Hematopoietic multipotent progenitor cell treated with erythropoietin and hydrocortisone succinate and interleukin-3 and kit ligand, for 4 days (in vitro differentiated cells): ENCODE measurements at regions not wholly inside any gene's neighbourhood (a gene's known extent, or its start where the extent isn't known, plus 50 kb on each side); places are given as distances from the start of the nearest gene placed in this dataset.
A peak's percentile ranks its signal among the peaks of the same experiment; 100 is the strongest.
"Not testable (repeated sequence)": the region's sequence is repeated elsewhere in the genome, so short reads cannot be mapped to it uniquely, and the experiment has no call there.

Experiments used
- DNase-seq: peaks from one replicate; pipeline ENCODE4 v3.0.0-alpha.2; 2015

DNA sequence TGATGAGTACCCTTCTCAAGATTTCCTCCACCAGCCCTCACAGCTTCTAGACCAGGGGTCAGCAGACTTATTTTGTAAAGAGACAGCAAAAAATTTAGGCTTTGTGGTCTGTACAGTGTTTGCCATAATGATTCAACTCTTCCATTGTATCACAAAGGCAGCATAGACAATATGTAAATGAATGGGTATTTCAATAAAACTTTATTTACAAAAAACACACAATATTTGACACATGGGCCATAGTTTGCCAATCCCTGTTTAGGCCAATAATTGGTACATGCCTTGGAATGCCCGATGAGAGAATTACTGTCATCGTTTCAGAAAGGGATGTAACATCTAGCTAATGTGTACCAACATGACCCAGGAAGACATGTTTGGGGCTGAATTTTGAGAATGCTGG lies 178.9 kb upstream of the GALNT2 start:
- DNase-seq, result no peak

DNA sequence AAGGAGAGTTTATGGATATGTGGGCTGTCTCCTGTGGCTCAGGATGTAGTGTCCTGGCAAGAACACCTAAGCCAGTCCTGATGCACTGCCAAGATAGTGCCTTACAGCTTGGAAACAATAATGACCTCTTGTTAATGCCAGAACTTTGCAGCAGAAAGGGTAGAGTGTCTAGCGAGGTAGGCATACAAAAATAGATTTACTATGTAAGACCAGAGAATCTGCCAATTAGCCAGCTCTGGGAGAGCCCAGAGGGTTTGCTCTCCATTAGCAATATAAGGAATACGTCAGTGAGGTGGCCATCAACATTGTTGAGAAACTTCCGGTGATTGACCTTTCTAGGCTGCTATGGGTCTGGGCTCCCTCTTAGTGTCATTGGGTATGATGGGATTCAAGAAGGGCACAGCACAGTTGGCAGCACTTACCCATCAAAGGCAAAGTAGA lies 178.5 kb upstream of the GALNT2 start:
- no peak for DNase-seq

DNA sequence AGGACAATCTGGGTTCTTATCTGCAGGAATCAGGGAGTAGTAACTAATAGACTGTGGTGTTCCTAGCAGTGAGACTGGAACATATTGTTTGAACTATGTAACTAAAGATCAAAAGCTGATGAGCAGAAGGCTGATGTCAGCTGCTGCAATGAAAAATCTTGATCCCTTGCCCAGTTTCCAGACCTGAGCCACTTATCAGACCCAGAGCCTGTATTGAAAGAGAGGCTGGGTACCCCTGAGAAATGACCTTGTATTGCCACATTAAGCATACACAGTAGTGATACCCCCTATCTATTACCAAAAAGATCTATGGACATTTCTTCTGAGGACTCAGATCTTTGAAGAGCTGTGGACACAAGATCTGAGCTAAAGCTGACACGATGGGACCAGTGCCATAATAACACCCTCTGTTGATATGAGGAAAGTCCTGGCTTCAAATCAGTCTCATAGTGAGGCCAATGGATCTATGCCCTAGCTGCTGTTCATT lies 178.0 kb upstream of the GALNT2 start:
- no peak for DNase-seq

DNA sequence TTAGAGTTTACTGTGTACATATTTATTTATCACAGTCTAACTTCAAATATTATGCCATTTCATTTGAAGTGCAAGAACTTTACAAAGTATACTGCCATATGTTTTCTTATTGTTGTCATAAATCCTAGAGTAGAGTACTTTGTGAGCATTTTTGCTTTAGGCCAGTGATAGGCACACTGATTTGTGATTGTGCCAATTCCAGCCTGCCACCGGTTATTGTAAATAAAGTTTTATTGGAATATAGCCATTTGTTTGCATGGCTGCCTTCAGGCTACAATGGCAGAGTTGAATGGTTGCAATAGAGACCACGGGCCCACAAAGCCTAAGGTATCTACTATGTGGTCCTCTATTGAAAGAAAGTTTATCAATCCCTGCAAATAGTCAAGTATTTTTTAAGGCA lies 175.8 kb upstream of the GALNT2 start:
- DNase-seq, result no peak

DNA sequence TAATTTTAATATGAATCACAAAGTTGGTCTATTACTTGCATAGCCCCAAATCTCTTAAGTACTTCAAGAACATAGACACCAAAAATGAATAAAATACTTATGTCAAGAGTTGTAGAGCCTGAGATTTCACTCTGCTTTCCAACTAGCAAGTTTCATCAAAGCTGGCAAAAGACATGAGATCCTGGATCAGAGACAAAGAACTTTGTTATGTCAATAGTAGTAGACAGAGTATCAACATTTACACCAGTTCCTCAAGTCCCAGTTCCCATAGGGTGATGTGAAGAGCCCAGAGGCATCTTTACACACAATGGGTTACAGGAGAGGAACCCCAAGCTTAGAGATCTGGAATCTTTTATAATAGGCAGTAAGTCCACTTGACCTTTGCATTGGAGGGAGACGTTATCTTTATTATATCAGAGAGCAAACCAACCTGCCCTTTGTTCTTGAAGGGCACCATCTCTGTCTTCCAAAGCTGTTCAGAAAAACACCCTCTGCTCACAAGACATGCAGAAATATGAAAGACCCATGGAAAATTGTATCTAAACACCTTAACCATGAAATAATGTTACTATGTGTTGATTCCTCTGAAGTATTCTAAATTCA lies 174.4 kb upstream of the GALNT2 start:
- no peak for DNase-seq

DNA sequence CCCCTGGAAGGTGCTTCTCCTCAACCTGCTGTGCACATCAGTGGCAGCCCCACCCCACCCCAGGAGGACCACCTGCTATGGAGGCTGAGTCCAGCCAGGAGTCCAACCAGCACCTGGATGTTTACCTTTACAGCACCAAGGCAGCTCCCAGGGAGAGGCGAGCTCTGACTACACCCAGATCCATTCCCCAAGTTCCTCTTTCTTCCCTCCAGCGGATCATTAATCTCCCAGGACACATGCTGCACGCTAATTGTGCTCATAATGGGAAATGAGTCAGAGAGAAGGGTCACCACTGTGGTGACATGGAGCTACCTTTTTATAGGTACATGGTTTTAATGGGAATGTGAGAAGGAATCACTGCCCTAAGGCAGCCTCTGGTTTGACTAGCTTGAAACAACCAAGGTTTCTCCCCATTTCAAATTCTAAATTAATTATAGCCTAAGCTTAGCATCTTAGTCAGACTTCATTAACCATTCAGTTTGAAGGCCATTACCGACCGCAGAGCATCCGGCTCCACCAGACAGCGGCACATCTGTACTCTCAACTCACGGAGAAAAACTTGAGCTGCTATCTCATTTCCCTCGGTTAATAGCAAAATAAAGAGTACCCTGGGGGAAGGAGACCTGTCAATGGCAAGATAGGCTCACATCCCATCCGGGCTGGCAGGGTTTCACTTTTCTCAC lies 173.1 kb upstream of the GALNT2 start:
- DNase-seq, result peak; percentile 30

DNA sequence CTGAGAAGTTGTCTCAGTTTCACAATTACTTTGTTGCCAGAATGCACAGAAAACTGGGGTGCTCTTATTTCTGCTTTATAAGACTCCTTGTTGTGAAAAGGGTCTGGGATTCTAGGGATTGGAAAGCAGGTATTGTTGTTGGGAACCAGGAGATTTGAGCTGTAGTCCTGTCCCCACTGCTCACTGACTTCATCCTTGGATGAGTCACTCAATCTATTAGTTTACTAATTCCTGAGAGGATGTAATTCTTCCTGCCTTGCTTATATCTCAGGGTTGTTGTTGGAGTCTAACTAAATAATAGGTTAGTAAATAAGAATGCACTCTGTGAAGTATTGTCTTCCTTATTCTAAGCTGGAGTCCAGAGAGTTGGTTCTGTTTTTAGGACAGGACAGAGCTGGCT lies 172.5 kb upstream of the GALNT2 start:
- DNase-seq, result no peak

DNA sequence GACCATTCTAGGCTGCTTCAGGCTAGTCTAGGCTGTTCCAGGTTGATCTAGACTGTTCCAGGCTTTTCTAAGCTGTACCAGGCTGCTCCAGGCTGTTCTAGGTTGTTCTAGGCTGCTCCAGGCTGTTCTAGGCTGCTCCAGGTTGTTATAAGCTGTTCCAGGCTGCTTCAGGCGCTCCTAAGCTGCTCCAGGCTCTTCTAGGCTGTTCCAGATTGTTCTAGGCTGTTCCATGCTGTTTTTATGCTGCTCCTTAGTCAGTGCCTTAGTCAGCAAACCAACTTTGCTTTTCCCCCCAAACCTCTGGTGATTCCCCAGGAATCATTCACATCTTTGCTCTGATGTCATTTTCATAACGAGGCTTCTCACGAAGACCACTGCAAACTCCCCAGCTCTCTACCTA lies 171.4 kb upstream of the GALNT2 start:
- DNase-seq, result no peak

DNA sequence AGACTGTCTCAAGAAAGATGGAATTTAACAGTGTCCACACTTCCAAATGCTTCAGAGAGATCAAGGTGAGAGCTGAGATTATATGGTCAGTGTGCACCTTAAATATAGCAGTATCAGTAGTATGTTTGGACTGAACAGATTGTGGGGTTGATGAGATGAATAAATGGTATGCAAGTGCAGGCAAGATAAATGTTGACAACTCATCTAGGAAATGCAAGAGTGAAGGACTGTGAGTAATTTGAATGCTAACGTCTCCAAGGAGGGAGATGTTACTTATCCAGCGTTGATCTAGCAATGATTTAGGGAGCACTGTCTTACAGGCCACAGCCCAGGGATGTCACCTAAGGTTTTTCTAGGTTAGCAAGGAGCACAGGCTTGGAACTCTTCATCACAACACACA lies 170.7 kb upstream of the GALNT2 start:
- DNase-seq, result no peak

DNA sequence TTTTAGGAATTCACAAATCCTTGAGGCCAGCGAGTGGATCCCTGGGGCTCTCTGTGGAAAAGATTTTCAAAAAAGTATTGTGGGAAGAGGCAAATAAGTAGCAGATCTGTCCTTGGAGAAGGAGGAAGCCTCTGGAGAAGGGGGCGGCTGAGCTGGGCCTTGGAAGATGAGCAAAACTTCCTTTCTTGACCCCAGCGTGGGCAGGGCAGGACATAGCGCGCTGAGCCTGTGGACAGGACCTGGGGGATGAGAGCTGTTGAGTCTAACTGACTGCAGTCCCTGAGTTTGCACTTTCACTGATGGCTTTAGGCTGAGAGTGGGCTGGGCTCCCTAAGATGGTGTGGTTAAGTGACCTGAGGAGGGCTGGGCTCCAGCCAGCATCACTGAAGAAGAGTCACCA lies 170.2 kb upstream of the GALNT2 start:
- DNase-seq, result no peak

DNA sequence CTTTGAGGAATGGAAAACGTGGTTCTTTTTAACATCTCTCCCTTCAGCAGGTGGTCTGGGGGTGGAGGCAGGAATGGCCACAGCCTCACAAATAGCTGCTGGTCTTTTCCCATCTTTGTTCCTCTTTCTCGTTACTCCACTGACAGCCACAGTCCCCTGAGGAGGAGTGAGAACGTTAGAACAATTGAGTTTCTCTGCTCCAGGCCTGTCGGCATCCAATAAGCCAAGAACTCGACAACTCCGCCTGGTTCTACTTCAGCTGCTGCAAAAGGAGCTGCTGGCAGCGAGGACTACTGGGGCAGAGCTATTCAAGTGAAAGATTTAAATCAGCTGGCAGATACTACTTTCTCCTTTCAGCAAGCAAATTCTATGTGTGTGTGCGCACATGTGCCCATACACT lies 169.5 kb upstream of the GALNT2 start:
- no peak for DNase-seq

DNA sequence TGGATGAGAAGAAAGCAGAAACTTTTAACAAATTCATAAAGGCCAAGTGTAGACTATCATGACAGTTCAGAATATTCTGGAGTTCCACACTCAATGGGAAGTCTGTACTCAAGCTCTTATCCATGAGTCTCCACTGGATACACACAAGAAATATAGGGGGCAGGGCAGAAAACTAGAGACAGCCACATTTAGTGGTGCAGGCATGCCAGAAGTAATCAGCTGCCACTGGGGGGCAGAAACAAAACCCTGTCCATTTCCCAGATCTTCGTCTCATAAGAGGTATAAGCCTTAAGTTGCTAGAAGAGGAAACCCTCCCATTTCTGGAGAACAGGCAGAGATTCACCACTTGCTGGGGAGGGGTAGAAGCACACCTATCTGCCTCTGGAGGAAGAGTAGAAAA lies 166.8 kb upstream of the GALNT2 start:
- DNase-seq, result peak; percentile 18

DNA sequence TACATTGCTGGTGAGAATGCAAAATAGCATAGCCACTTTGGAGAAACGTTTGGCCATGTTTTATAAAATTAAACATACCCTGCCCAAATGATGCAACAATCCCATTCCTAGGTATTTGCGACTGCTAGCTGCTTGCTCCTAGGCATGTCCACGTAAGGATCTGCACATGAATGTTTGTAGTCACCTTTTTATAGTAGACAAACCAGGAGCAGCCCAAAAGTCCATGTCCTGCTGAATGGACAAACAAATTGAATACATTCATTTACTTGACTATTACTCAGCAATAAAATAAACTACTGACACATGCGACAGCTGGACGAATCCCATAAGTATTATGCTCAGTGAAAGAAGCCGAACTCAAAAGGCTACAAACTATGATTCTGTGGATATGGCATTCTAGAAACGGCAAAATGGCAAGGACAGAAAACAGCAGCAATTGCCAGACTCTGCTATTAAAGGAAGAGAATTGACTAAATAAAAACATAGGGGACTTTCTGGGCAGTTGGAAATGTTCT lies 161.9 kb upstream of the GALNT2 start:
- no peak for DNase-seq

DNA sequence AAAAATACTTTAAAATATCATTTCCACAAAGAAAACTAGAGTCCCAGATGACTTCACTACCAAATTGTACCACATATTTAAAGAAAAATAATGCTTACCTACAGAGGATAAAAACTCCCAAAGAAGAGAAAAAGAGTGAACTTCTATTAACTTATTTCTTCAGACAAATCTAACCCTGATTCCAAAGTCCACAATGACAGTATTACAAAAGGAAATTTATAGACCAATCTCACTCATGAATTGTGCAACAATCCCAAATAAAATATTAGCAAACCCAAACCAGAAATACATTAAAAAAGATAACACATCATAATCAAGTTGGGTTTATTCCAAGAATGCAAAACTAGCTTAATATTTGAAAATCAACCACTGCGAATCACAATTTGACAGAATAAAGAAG lies 161.4 kb upstream of the GALNT2 start:
- DNase-seq, result no peak

DNA sequence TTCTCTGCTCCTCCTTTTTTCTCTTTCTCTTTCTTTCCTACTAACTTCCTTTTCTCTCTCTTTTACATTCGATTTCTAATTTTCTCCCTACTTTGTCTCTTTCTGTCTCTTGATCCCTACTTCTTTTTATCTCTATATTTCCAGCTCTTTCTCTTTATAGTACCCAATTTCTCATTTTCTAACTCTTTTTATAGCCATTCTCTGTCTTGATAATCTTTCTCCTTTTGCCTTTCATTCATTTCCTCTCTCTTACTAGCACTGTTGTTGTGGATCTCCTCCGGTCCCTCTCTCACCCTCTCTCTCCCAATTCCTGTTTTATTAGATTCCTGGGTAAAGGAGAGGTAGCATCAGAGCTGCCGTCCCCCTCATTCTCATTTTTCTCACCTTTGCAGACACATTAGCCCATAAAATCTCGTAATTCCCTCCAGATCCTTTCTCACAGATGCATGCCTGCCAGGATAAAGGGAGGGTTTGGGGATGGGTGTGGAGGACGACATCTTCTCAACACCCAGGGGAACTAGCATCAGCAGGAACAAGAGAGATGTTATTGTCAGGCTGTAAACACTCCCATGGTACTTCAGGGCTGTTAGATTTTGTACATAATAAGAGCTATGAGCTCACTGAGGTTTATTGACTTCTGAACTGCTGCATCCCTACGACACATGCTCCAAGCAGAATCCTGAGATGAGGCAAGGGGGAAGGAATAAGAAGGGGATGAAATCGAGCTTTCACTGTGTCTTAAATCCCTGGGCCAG lies 159.0 kb upstream of the GALNT2 start:
- DNase-seq, result no peak

DNA sequence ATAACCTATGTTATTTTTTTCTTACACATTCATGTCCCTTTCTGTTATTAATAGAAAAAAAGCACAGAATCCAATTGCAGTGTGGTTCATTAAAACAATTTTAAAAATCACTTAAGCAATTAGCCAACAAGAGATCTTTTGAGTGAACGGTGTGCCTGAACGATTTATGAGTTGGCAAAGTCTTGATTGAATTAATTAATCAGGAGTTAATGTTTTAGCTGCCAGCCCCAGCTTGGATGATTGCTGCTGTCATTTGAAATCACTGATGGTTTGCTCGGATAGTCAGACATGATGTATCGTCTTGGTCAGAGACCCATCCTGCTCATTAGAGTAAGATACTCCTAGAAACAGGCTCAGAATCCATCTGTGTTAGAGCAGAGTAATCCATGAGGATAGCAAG lies 158.3 kb upstream of the GALNT2 start:
- DNase-seq, result no peak

DNA sequence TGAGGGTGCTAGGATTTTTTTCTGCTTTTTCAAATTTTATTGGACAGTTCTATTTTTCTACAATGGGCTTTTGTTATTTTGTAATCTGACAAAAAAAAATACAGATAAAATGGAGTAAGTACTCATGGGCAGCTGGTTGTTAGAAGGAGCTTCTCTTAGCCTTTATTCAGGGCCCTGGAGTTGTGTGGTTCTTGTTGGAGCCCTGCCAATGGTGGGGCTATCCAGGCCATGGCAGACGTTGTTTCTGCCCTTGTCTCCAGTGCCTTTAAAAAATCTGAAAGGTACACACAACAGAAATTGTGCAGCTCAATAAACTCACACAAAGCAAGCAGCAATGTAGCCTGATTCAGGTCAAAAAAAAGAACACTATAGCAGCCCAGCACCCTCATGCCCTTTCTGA lies 153.5 kb upstream of the GALNT2 start:
- peak; percentile 34 for DNase-seq

DNA sequence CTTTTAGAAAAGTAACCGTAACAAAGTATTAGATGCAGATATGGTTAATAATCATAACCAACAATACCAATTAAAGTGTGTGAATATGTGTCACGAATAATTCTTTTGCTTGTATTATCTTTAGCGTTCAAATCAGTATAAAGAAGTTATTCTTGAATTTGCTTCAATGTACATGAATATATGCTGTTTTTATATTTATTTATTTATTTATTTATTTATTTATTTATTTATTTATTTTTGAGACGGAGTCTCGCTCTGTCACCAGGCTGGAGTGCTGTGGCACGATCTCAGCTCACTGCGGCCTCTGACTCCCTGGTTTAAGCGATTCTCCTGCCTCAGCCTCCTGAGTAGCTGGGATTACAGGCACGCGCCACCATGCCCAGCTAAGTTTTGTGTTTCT lies 147.6 kb upstream of the GALNT2 start:
- DNase-seq, result not testable (repeated sequence)

DNA sequence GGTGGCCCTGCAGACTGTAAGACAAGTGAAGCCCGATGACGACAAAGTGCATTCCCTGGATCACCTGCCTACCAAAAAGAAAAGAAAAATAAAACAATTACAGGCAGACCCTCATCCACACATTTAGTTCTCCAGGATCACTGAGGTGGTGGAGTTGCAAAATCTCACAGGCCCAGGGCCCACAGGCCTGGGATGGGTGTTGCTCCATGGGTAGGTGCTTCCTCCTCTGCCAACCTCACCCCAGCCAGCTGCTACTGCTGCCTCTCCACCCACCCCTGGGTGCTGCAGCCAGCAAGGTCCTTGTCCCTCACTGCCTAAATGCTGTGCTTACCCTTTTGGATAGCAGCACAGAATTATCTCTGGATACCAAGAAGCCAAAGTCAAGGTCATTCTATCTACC lies 146.4 kb upstream of the GALNT2 start:
- no peak for DNase-seq

DNA sequence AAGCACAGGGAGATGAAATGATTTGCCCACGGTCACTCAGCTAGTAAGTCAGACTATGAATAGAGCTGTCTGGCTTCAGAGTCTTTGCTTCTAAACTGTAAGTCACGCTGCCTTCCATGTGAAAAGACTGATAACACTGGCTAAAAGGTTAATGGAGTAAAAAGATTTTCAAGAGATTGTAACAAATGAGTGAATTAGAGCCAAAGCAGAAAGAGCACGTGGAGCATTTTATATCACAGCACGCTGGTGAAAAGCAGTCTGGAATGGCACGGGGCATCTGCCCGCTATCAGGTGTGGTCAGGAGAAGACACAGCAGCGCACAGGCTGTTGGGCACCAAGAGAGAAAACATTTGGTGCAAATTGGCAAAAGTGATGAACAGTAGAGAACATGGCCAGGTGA lies 144.8 kb upstream of the GALNT2 start:
- DNase-seq, result no peak

DNA sequence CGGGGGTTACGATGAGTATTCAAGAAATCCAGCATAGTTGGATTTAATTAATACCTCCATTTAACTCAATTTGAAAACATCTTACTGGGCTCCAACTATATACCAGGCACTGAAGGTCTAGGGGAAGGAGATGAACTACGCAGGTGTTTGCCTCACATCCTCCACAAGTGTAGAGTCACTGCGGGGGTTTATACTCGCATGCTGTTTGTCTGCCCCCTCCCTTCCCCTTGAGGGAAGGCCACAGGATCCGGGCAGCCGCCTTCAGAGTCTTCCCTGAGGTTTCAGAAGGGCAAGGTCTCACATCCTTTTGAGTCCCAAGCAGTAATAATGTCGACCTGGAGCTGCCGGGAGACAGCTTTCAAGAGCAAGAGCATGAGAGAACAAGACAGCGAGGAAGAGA lies 142.4 kb upstream of the GALNT2 start:
- no peak for DNase-seq

DNA sequence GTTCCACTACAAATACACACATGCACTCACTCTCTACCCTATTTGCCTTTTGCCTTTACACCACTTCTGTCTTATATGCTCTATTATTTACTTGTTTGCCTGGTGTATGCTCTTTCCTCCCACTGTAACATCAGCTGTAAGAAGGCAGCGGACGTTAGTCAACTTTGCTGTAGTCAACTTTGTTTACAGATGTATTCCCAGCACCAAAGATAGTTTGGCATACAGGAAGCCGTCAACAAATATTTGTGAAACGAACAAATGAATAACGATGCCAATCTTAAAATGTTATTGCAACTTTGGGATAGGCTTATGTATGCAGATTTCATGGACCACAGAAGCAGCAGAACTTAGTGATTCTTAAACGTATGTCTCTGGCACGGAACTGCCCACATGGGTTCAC lies 138.3 kb upstream of the GALNT2 start:
- no peak for DNase-seq

DNA sequence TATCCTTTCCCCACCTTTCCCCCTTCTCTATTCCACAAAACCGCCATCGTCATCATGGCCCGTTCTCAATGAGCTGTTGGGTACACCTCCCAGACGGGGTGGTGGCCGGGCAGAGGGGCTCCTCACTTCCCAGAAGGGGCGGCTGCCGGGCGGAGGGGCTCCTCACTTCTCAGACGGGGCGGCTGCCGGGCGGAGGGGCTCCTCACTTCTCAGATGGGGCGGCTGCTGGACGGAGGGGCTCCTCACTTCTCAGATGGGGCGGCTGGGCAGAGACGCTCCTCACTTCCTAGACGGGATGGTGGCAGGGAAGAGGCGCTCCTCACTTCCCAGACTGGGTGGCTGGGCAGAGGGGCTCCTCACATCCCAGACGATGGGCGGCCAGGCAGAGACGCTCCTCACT lies 135.3 kb upstream of the GALNT2 start:
- DNase-seq, result not testable (repeated sequence)

DNA sequence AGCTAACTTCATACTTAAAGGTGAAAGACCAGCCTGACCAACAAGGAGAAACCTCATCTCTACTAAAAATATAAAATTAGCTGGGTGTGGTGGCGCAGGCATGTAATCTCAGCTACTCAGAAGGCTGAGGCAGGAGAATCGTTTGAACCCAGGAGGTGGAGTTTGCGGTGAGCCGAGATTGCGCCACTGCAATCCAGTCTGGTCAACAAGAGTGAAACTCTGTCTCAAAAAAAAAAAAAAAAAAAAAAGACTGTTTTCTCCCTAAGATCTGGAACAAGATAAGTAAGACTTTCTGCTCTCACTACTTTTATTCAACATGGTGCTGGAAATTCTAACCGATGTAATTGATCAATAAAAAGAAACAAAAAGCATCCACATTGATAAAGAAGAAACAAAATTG lies 131.9 kb upstream of the GALNT2 start:
- DNase-seq, result not testable (repeated sequence)
